Glutamatergic neuron (in vitro differentiated cells): ENCODE measurements at regions not wholly inside any gene's neighbourhood (a gene's known extent, or its start where the extent isn't known, plus 50 kb on each side); places are given as distances from the start of the nearest gene placed in this dataset.

Experiments
- DNase-seq: peaks from one replicate; pipeline ENCODE4 v3.0.0; 2022
- H3K27ac Mint-ChIP-seq: one replicate; pipeline ENCODE4 v1.8.0; 2020; ENCODE audit warnings: mild to moderate bottlenecking, mixed read lengths, inconsistent platforms; ENCODE audit not compliant: unreplicated experiment
- H3K27me3 Mint-ChIP-seq: one replicate; pipeline ENCODE4 v1.8.0; 2020; ENCODE audit warnings: mild to moderate bottlenecking, moderate library complexity, mixed read lengths, inconsistent platforms; ENCODE audit not compliant: unreplicated experiment
- H3K36me3 Mint-ChIP-seq: one replicate; pipeline ENCODE4 v1.8.0; 2020; ENCODE audit warnings: mild to moderate bottlenecking, mixed read lengths, inconsistent platforms; ENCODE audit not compliant: unreplicated experiment
- H3K4me1 Mint-ChIP-seq: one replicate; pipeline ENCODE4 v1.8.0; 2020; ENCODE audit warnings: mild to moderate bottlenecking, low read depth, mixed read lengths, inconsistent platforms; ENCODE audit not compliant: unreplicated experiment
- H3K4me3 Mint-ChIP-seq: one replicate; pipeline ENCODE4 v1.8.0; 2020; ENCODE audit warnings: mild to moderate bottlenecking, mixed read lengths, inconsistent platforms; ENCODE audit not compliant: unreplicated experiment
- H3K9me3 Mint-ChIP-seq: one replicate; pipeline ENCODE4 v1.8.0; 2020; ENCODE audit warnings: mild to moderate bottlenecking, moderate library complexity, mixed read lengths, inconsistent platforms; ENCODE audit not compliant: unreplicated experiment
- CTCF ChIP-seq: fragments of 200-600 bp; sonication (generic); IDR thresholded peaks from one replicate; pipeline ENCODE4 v1.5.0; 2021; ENCODE audit not compliant: partially characterized antibody, unreplicated experiment

- no peaks in the 10 kb centered on the region for H3K4me1 Mint-ChIP-seq
- H3K27me3 Mint-ChIP-seq, result peaks cover 4% of the 10 kb centered on the region
- H3K27ac Mint-ChIP-seq, result no peak overlapping the region
- H3K4me3 Mint-ChIP-seq, result no peak overlapping the region
- DNase-seq, result no peak
- H3K9me3 Mint-ChIP-seq, result peaks cover 8% of the 10 kb centered on the region
- TF ChIP-seq CTCF, result no peak
- H3K36me3 Mint-ChIP-seq, result peaks cover 4% of the 10 kb centered on the region
Measured at GRCh38 chr1:4509206-4509605, 145.2 kb upstream of the AJAP1 start.

DNA sequence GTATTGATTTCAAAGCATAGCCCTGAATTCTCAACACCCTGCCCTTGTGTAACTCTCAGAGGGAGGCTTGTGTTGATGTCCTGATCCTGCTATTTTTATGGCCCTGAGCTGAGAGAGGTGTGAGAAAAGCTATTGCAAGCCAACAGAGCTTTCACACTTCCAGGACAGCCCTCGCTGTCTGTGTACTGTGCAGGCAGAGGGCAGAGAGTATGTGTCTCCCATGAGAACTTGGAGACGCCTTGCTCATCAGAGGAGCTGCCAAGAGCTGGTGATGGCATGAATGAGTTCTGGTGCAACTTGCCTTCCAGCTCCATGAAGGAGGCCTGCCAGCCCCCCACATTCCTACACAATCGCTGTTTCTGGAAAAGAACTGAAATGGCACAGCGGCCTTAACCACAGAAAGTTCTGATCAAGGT lies 144.1 kb upstream of the AJAP1 start:
- no peak overlapping the region for H3K4me3 Mint-ChIP-seq
- TF ChIP-seq CTCF, result no peak
- H3K27ac Mint-ChIP-seq, result no peak overlapping the region
- peaks cover 7% of the 10 kb centered on the region for H3K36me3 Mint-ChIP-seq
- no peaks in the 10 kb centered on the region for H3K4me1 Mint-ChIP-seq
- peaks cover 6% of the 10 kb centered on the region for H3K27me3 Mint-ChIP-seq
- peaks cover 10% of the 10 kb centered on the region for H3K9me3 Mint-ChIP-seq
- no peak for DNase-seq

GRCh38 chr1:4511374-4511773 lies 143.0 kb upstream of the AJAP1 start:
- Mint-ChIP-seq H3K36me3 (peaks cover 7% of the 10 kb centered on the region), H3K9me3 (peaks cover 16% of the 10 kb centered on the region), H3K4me3 (no peak overlapping the region), H3K4me1 (no peaks in the 10 kb centered on the region), H3K27me3 (peaks cover 6% of the 10 kb centered on the region), H3K27ac (no peak overlapping the region)
- DNase-seq, result no peak
- no peak for TF ChIP-seq CTCF

GRCh38 chr1:4512636-4513035 lies 141.8 kb upstream of the AJAP1 start:
- no peak for DNase-seq
- H3K9me3 Mint-ChIP-seq, result peaks cover 15% of the 10 kb centered on the region
- peaks cover 4% of the 10 kb centered on the region for H3K27me3 Mint-ChIP-seq
- H3K36me3 Mint-ChIP-seq, result peaks cover 7% of the 10 kb centered on the region
- H3K27ac Mint-ChIP-seq, result no peak overlapping the region
- no peak for TF ChIP-seq CTCF
- H3K4me3 Mint-ChIP-seq, result no peak overlapping the region
- H3K4me1 Mint-ChIP-seq, result no peaks in the 10 kb centered on the region

GRCh38 chr1:4513685-4514084 lies 140.7 kb upstream of the AJAP1 start:
- no peak for DNase-seq
- Mint-ChIP-seq H3K9me3 (peaks cover 23% of the 10 kb centered on the region), H3K4me3 (no peak overlapping the region), H3K36me3 (peaks cover 7% of the 10 kb centered on the region), H3K27me3 (peaks cover 7% of the 10 kb centered on the region), H3K4me1 (no peaks in the 10 kb centered on the region), H3K27ac (no peak overlapping the region)
- TF ChIP-seq CTCF, result no peak
